HG03025 (cell line): ENCODE measurements at regions not wholly inside any gene's neighbourhood (a gene's known extent, or its start where the extent isn't known, plus 50 kb on each side); places are given as distances from the start of the nearest gene placed in this dataset.
"Not testable (repeated sequence)": the region's sequence is repeated elsewhere in the genome, so short reads cannot be mapped to it uniquely, and the experiment has no call there.

ENCODE experiments used
- ATAC-seq: cut with Tn5 transposase; IDR thresholded peaks from one replicate; pipeline ENCODE4 v1.9.1; 2021; ENCODE audit warnings: mild to moderate bottlenecking, moderate library complexity; ENCODE audit not compliant: unreplicated experiment, low FRiP score

GRCh38 chr4:184335520-184335919, 117.8 kb upstream of the ENPP6 start:
- ATAC-seq, result no peak

- ATAC-seq, result not testable (repeated sequence)
Measured at GRCh38 chr4:184333446-184333845, 115.8 kb upstream of the ENPP6 start.

GRCh38 chr4:184331268-184331995, 113.8 kb upstream of the ENPP6 start:
- ATAC-seq, result no peak

- not testable (repeated sequence) for ATAC-seq
Measured at GRCh38 chr4:184330517-184331094, 112.9 kb upstream of the ENPP6 start.

GRCh38 chr4:184329659-184330400, 112.2 kb upstream of the ENPP6 start:
- ATAC-seq, result peak; percentile 47

- ATAC-seq, result no peak
Measured at GRCh38 chr4:184329235-184329634, 111.6 kb upstream of the ENPP6 start.

- peak; percentile 81 for ATAC-seq
Measured at GRCh38 chr4:184328022-184328736, 110.5 kb upstream of the ENPP6 start.

- no peak for ATAC-seq
Measured at GRCh38 chr4:184324939-184325477, 107.3 kb upstream of the ENPP6 start.

GRCh38 chr4:184322328-184323025, 104.8 kb upstream of the ENPP6 start:
- no peak for ATAC-seq

GRCh38 chr4:184320631-184321030, 103.0 kb upstream of the ENPP6 start:
- no peak for ATAC-seq

GRCh38 chr4:184318852-184319251, 101.2 kb upstream of the ENPP6 start:
- no peak for ATAC-seq

- no peak for ATAC-seq
Measured at GRCh38 chr4:184317234-184317918, 99.7 kb upstream of the ENPP6 start.

GRCh38 chr4:184316821-184317220, 99.1 kb upstream of the ENPP6 start:
- no peak for ATAC-seq

GRCh38 chr4:184315675-184316359, 98.1 kb upstream of the ENPP6 start:
- no peak for ATAC-seq

- ATAC-seq, result peak; percentile 53
Measured at GRCh38 chr4:184313702-184314659, 96.3 kb upstream of the ENPP6 start.

GRCh38 chr4:184313058-184313581, 95.4 kb upstream of the ENPP6 start:
- ATAC-seq, result no peak

- no peak for ATAC-seq
Measured at GRCh38 chr4:184312126-184312525, 94.5 kb upstream of the ENPP6 start.
